GM19035 (cell line): ENCODE measurements at regions not wholly inside any gene's neighbourhood (a gene's known extent, or its start where the extent isn't known, plus 50 kb on each side); places are given as distances from the start of the nearest gene placed in this dataset.
"Not testable (repeated sequence)": the region's sequence is repeated elsewhere in the genome, so short reads cannot be mapped to it uniquely, and the experiment has no call there.

Source experiments
- ATAC-seq: cut with Tn5 transposase; IDR thresholded peaks from one replicate; pipeline ENCODE4 v1.9.1; 2021; ENCODE audit not compliant: unreplicated experiment

- no peak for ATAC-seq
Measured at GRCh38 chr15:53133255-53133850, 343.2 kb upstream of the ONECUT1 start.

GRCh38 chr15:53130943-53131342 lies 340.8 kb upstream of the ONECUT1 start:
- ATAC-seq: no peak

- ATAC-seq: no peak
Measured at GRCh38 chr15:53129121-53129904, 339.2 kb upstream of the ONECUT1 start.

- no peak for ATAC-seq
Measured at GRCh38 chr15:53128652-53129051, 338.5 kb upstream of the ONECUT1 start.

- no peak for ATAC-seq
Measured at GRCh38 chr15:53126144-53126543, 336.0 kb upstream of the ONECUT1 start.

- no peak for ATAC-seq
Measured at GRCh38 chr15:53122818-53123217, 332.7 kb upstream of the ONECUT1 start.

GRCh38 chr15:53116915-53117314 lies 326.8 kb upstream of the ONECUT1 start:
- not testable (repeated sequence) for ATAC-seq

GRCh38 chr15:53116169-53116568 lies 326.0 kb upstream of the ONECUT1 start:
- ATAC-seq: no peak

- ATAC-seq: no peak
Measured at GRCh38 chr15:53115563-53115962, 325.4 kb upstream of the ONECUT1 start.

GRCh38 chr15:53114960-53115359 lies 324.8 kb upstream of the ONECUT1 start:
- no peak for ATAC-seq

- no peak for ATAC-seq
Measured at GRCh38 chr15:53110999-53111398, 320.9 kb upstream of the ONECUT1 start.

- no peak for ATAC-seq
Measured at GRCh38 chr15:53108319-53108718, 318.2 kb upstream of the ONECUT1 start.

GRCh38 chr15:53107855-53108254 lies 317.7 kb upstream of the ONECUT1 start:
- ATAC-seq: no peak

- ATAC-seq: no peak
Measured at GRCh38 chr15:53106505-53107286, 316.6 kb upstream of the ONECUT1 start.

- ATAC-seq: no peak
Measured at GRCh38 chr15:53102483-53102882, 312.3 kb upstream of the ONECUT1 start.

- no peak for ATAC-seq
Measured at GRCh38 chr15:53080484-53080883, 290.3 kb upstream of the ONECUT1 start.

- no peak for ATAC-seq
Measured at GRCh38 chr15:53074221-53074620, 284.1 kb upstream of the ONECUT1 start.

- no peak for ATAC-seq
Measured at GRCh38 chr15:53072077-53072476, 281.9 kb upstream of the ONECUT1 start.

- no peak for ATAC-seq
Measured at GRCh38 chr15:53068636-53069035, 278.5 kb upstream of the ONECUT1 start.

- ATAC-seq: no peak
Measured at GRCh38 chr15:53059273-53060043, 269.3 kb upstream of the ONECUT1 start.

GRCh38 chr15:53046153-53046790 lies 256.1 kb upstream of the ONECUT1 start:
- no peak for ATAC-seq
